ENCODE measurements at regions not wholly inside any gene's neighbourhood (a gene's known extent, or its start where the extent isn't known, plus 50 kb on each side); places are given as distances from the start of the nearest gene placed in this dataset.

DNA sequence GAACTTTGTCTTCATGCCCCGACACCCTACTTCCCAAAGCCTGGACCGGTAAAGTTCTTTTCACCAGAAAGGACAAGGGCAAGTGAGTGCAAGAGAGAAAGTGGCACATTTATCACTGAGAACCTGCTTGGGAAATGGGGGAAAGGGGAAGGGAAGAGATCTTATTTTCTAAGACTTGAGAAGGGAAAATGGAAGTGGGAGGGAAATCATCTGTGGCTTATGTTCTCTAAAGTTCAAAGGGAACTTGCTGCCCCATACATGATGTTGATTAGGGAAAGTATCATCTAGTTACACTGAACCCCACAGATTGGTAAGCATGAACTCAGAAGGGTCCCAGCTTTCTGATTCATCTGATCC is 199.5 kb upstream of the LPP start:
- TF ChIP-seq, protein P1, sequence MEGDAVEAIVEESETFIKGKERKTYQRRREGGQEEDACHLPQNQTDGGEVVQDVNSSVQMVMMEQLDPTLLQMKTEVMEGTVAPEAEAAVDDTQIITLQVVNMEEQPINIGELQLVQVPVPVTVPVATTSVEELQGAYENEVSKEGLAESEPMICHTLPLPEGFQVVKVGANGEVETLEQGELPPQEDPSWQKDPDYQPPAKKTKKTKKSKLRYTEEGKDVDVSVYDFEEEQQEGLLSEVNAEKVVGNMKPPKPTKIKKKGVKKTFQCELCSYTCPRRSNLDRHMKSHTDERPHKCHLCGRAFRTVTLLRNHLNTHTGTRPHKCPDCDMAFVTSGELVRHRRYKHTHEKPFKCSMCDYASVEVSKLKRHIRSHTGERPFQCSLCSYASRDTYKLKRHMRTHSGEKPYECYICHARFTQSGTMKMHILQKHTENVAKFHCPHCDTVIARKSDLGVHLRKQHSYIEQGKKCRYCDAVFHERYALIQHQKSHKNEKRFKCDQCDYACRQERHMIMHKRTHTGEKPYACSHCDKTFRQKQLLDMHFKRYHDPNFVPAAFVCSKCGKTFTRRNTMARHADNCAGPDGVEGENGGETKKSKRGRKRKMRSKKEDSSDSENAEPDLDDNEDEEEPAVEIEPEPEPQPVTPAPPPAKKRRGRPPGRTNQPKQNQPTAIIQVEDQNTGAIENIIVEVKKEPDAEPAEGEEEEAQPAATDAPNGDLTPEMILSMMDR (IDR thresholded peaks at IDR 0.05; ENCODE audit: low read depth, low read length, missing control alignments) = no peak
- DNase-seq (ENCODE audit: extremely low read depth, low read depth) = no peak
- H3K4me3 ChIP-seq (replicated peaks; ENCODE audit: low read depth, low read length) = no peak overlapping the region

DNA sequence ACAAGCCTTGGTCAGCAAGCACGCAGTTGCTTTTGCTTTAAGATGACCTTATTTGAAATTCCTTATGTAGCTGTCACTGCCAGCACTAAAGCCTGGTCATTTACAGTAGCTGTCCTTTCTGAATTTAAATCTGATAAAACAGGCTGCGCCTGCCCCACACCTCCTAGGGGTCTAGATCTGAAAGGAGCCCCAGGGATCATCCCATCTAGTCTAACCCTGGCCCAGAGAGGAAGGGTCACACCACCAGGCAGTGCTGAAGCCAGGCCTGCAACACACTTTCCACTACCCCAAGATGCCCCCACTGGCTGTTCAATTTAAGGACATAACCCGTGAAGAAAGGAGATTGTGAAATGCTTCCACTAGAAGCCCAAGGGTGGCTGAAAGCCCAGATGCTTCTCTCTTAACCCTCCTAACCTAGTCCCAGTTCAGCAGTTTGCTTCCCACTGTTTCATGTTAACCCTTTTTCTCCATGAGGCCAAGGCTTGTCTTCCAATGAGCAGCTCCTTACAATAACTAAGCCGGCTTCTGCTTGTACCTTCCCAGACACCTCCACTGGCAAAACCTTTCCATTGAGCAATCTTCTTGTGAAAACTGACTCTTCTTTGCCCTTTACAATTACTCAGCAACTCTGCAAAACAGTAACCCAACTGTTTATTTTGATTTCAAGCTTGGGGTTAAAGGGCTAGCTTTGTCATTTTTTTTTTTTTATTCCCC is 198.9 kb upstream of the LPP start:
- TF ChIP-seq, protein P1 (IDR thresholded peaks at IDR 0.05; ENCODE audit: low read depth, low read length, missing control alignments) = no peak
- no peak overlapping the region for H3K4me3 ChIP-seq (replicated peaks; ENCODE audit: low read depth, low read length)
- DNase-seq (ENCODE audit: extremely low read depth, low read depth) = no peak

DNA sequence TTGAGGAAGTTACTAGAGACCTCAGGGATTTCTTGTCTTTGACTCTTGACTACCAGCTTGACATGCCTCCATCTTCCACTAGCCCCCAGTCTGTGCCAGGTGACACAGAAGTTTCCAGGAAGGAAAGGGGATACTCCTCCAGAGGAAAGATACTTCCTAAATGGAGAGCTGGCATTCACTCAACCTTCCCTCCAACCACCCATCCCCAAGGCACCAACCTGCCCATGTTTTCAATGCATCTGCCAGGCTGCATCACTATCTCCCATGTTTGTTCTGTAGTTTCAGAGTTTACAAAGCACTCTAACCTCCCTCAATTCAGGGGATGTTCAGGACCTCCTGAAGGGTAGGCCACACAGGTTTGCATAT is 198.4 kb upstream of the LPP start:
- TF ChIP-seq, protein P1 (IDR thresholded peaks at IDR 0.05; ENCODE audit: low read depth, low read length, missing control alignments) = no peak
- DNase-seq (ENCODE audit: extremely low read depth, low read depth) = no peak
- H3K4me3 ChIP-seq (replicated peaks; ENCODE audit: low read depth, low read length) = no peak overlapping the region

DNA sequence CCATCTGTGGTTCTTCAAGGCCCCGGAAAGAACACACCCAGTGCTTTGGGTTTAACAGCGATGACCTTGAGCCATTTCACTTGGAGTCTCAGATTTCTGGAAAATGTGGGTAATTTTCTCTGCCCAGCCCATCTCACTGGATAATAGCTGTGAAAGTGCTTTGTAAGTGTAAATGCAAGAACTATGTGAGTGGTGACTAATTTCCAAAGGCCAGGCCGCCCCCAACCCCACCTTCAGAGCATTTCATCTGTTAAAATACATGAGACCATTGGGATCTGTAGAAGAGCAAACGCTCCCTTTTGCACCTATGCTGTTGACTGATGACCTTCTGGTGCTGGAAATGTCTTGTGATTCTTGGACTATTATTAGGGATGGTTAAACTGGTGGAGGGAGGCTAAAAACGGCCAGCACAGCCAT is 196.8 kb upstream of the LPP start:
- TF ChIP-seq, protein P1 (IDR thresholded peaks at IDR 0.05; ENCODE audit: low read depth, low read length, missing control alignments) = no peak
- DNase-seq (ENCODE audit: extremely low read depth, low read depth) = no peak
- no peak overlapping the region for H3K4me3 ChIP-seq (replicated peaks; ENCODE audit: low read depth, low read length)

DNA sequence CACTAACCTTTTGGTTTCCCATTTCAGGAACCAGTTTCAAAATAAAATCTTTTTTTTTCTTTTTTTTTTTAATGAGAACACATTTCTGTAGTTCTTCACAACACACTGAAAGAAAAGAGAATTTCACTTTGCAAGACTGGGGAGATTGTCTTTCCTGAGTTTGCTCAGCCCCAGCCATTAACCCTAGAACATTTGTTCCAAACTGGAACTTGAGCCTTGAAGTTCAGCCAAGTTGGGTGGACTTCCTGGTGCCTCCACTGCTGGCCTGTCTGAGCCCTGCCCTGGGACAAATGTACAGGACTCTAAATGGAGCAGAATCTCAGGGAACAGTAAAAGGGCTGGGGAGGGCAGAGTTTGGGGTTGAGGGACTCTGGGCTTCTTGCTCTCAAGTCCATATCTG is 196.4 kb upstream of the LPP start:
- TF ChIP-seq, protein P1 (IDR thresholded peaks at IDR 0.05; ENCODE audit: low read depth, low read length, missing control alignments) = no peak
- no peak for DNase-seq (ENCODE audit: extremely low read depth, low read depth)
- no peak overlapping the region for H3K4me3 ChIP-seq (replicated peaks; ENCODE audit: low read depth, low read length)

DNA sequence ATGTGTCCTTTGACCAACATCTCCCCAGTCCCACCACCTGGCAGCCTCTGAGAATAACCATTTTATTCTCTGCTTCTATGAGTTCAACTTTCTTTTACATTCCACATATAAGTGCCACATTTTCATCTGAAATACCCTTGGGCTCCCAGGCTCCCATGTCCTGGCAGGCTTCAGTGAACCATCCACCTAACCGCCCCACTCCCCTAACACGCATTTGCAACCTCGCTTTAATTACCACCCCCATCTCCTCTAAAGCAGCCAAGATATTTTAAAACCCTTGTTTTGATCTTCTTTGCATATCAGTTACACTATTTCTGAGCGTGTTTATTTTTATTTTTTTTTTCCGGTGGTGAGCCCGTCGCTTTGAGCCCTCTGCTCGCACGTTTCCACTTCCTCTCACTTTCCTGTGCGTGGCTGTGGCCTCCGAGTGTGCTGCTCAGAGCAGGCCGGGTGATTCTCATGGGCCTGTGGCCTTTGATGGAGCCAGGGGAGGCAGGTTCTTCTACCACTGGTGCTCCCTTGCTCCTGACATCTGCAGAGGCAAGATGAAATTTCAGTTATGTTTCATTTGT is 195.4 kb upstream of the LPP start:
- no peak overlapping the region for H3K4me3 ChIP-seq (replicated peaks; ENCODE audit: low read depth, low read length)
- DNase-seq (ENCODE audit: extremely low read depth, low read depth) = no peak

More for the DNA sequence above, 195.4 kb upstream of the LPP start:
- TF ChIP-seq, protein P1 (IDR thresholded peaks at IDR 0.05; ENCODE audit: low read depth, low read length, missing control alignments) = no peak
